HepG2 (cell line): ENCODE measurements at regions not wholly inside any gene's neighbourhood (a gene's known extent, or its start where the extent isn't known, plus 50 kb on each side); places are given as distances from the start of the nearest gene placed in this dataset.

ENCODE experiments used
- ATAC-seq: fragments of 200-7000 bp; cut with Tn5 transposase; 3 replicates; pipeline ENCODE4 v1.9.1; 2020; ENCODE audit warnings: mild to moderate bottlenecking, moderate library complexity
- BruUV-seq: library from RNA; stranded (reverse); fragments of 400-500 nt; replicated peaks from 2 replicates; lab custom pipeline; 2021; lab: Mats Ljungman, UMichigan
- CTCF ChIA-PET: fragments of 300-600 bp; formaldehyde crosslinking; extraction: SDS; loops from one replicate; lab custom pipeline; 2021; ENCODE audit warnings: low total read pairs, inconsistent platforms, low intra/inter-chr PET ratio; lab: Yijun Ruan, JAX
- POLR2A ChIA-PET: fragments of 350-600 bp; sonication (Branson Sonifier 250); formaldehyde crosslinking; loops from one replicate; lab custom pipeline; 2020; ENCODE audit warnings: antibody characterized with exemption, inconsistent platforms; lab: Yijun Ruan, JAX
- DNase-seq: peaks from one replicate; pipeline ENCODE4 v3.0.0-alpha.2; 2015; ENCODE audit warnings: low spot score
- FAIRE-seq: peaks from 3 replicates; lab custom pipeline; 2011; peaks lifted over from hg19 to GRCh38; lab: Jason Lieb, UNC
- H2AFZ ChIP-seq: one replicate; pipeline ENCODE4 v1.6.1; 2011; ENCODE audit warnings: low read length, inconsistent platforms
- H3K27ac ChIP-seq: fragments of 300-600 bp; 3 replicates; pipeline ENCODE4 v1.8.0; 2011; ENCODE audit warnings: mixed run types, mild to moderate bottlenecking, mixed read lengths, low read length, inconsistent platforms; ENCODE audit not compliant: insufficient read depth; ENCODE audit errors: extremely low read length
- H3K27me3 ChIP-seq, 2 experiments: fragments of 200-600 bp in 1 of 2; 2 replicates in 1 of 2; 3 replicates in 1 of 2; pipeline versions ENCODE4 v1.6.0 to v1.8.0; 2011; ENCODE audit warnings: low read length in 2 of 2, mild to moderate bottlenecking in 2 of 2, moderate library complexity in 2 of 2, inconsistent platforms in 1 of 2; ENCODE audit not compliant: insufficient read depth in 2 of 2, control insufficient read depth in 1 of 2
- H3K36me3 ChIP-seq, 2 experiments: fragments of 200-600 bp in 1 of 2; replicated peaks in 1 of 2; 2 replicates in 1 of 2; 3 replicates in 1 of 2; pipeline versions ENCODE4 v1.5.1 to v1.8.0; 2011; ENCODE audit warnings: low read length in 2 of 2, inconsistent platforms in 1 of 2; ENCODE audit not compliant: insufficient read depth in 2 of 2, control insufficient read depth in 1 of 2
- H3K4me1 ChIP-seq: 2 replicates; pipeline ENCODE4 v1.5.1; 2012; ENCODE audit warnings: low read length, inconsistent platforms; ENCODE audit not compliant: insufficient read depth
- H3K4me2 ChIP-seq: 2 replicates; pipeline ENCODE4 v1.6.0; 2011; ENCODE audit warnings: low read depth, low read length, inconsistent platforms
- H3K4me3 ChIP-seq, 3 experiments: fragments of 200-600 bp in 1 of 3; sonication (generic), shearing (Covaris generic) in 1 of 3; replicated peaks in 1 of 3; 2 replicates each; pipeline ENCODE4 v1.5.1; 2011 to 2016; ENCODE audit warnings: low read length in 3 of 3, inconsistent platforms in 2 of 3, low read depth in 2 of 3, mild to moderate bottlenecking in 2 of 3, control low read depth in 1 of 3, mixed read lengths in 1 of 3; ENCODE audit not compliant: insufficient read depth in 1 of 3
- H3K79me2 ChIP-seq: one replicate; pipeline ENCODE4 v1.6.1; 2011; ENCODE audit warnings: low read length, inconsistent platforms; ENCODE audit not compliant: insufficient read depth
- H3K9ac ChIP-seq: 2 replicates; pipeline ENCODE4 v1.6.0; 2011; ENCODE audit warnings: mild to moderate bottlenecking, low read depth, low read length, inconsistent platforms; ENCODE audit not compliant: insufficient read depth
- H3K9me3 ChIP-seq: 2 replicates; pipeline ENCODE4 v1.5.1; 2012; ENCODE audit warnings: mild to moderate bottlenecking, low read length
- H4K20me1 ChIP-seq: 2 replicates; pipeline ENCODE4 v1.6.0; 2011; ENCODE audit warnings: inconsistent platforms, mild to moderate bottlenecking, low read length, moderate library complexity; ENCODE audit not compliant: insufficient read depth
- FIP1L1 ChIP-seq: fragments of 200-400 bp; formaldehyde crosslinking; IDR thresholded peaks from 2 replicates; pipeline ENCODE4 v1.6.1; 2018; ENCODE audit warnings: low read depth, mild to moderate bottlenecking, low read length, moderate library complexity, borderline replicate concordance; ENCODE audit not compliant: insufficient read depth
- KAT8 ChIP-seq: IDR thresholded peaks from 2 replicates; pipeline ENCODE4 v1.6.1; 2016; ENCODE audit warnings: missing genetic modification reagents, missing compliant biosample characterization
- TRIM24 ChIP-seq: sonication (generic); formaldehyde crosslinking; IDR thresholded peaks from 2 replicates; pipeline ENCODE4 v1.8.0; 2022; ENCODE audit warnings: mild to moderate bottlenecking, missing genetic modification reagents
- ZFP36 ChIP-seq: fragments of 150-350 bp; IDR thresholded peaks from 2 replicates; pipeline ENCODE4 v1.6.1; 2018; ENCODE audit warnings: borderline replicate concordance, low read length, low read depth; ENCODE audit not compliant: partially characterized antibody
- ZNF253 ChIP-seq: sonication (generic); formaldehyde crosslinking; IDR thresholded peaks from 2 replicates; pipeline ENCODE4 v1.8.0; 2022; ENCODE audit warnings: mild to moderate bottlenecking, missing genetic modification reagents, borderline replicate concordance
- ZNF350 ChIP-seq: sonication (generic); formaldehyde crosslinking; IDR thresholded peaks from 2 replicates; pipeline ENCODE4 v1.4.0; 2020; ENCODE audit warnings: mild to moderate bottlenecking, low read depth, missing genetic modification reagents, borderline replicate concordance
- ZNF709 ChIP-seq: sonication (generic); formaldehyde crosslinking; IDR thresholded peaks from 2 replicates; pipeline ENCODE4 v1.5.0; 2020; ENCODE audit warnings: mild to moderate bottlenecking, missing genetic modification reagents
- ZNF839 ChIP-seq: sonication (generic); formaldehyde crosslinking; IDR thresholded peaks from 2 replicates; pipeline ENCODE4 v1.4.0; 2020; ENCODE audit warnings: missing genetic modification reagents, mild to moderate bottlenecking, borderline replicate concordance
- ZNF879 ChIP-seq: sonication (generic); formaldehyde crosslinking; IDR thresholded peaks from 2 replicates; pipeline ENCODE4 v1.8.1; 2023; ENCODE audit warnings: missing genetic modification reagents
- ZSCAN21 ChIP-seq: sonication (generic); formaldehyde crosslinking; IDR thresholded peaks from 2 replicates; pipeline ENCODE4 v1.8.0; 2022; ENCODE audit warnings: mild to moderate bottlenecking, missing genetic modification reagents, moderate library complexity, borderline replicate concordance
- WGBS: methylation state at CpG from one replicate; pipeline ENCODE4 v1.1.6; 2017; ENCODE audit warnings: low lambda C conversion rate; 5-methylcytosine and 5-hydroxymethylcytosine counted together
- in situ Hi-C: cut with HindIII; loops from 2 replicates; pipeline ENCODE4 v1.10.0; 2017; ENCODE audit warnings: low pct_unique_long_range_greater_than_20kb; ENCODE audit not compliant: extremely low pct_ligation_motif_present
- intact Hi-C: fragments of 100-400 bp; cut with micrococcal nuclease; formaldehyde crosslinking; loops from one replicate; pipeline ENCODE4 v1.10.0; 2022; ENCODE audit not compliant: unreplicated experiment
- TF ChIP-seq, protein P1 (sequence below): sonication (generic); formaldehyde crosslinking; conservative IDR thresholded peaks from 2 replicates; pipeline ENCODE4 v1.4.0; 2020; ENCODE audit warnings: missing genetic modification reagents
- TF ChIP-seq, protein P2 (sequence below): sonication (generic); formaldehyde crosslinking; IDR thresholded peaks from 2 replicates; pipeline ENCODE4 v1.5.0; 2020; ENCODE audit warnings: mild to moderate bottlenecking, missing genetic modification reagents

DNA sequence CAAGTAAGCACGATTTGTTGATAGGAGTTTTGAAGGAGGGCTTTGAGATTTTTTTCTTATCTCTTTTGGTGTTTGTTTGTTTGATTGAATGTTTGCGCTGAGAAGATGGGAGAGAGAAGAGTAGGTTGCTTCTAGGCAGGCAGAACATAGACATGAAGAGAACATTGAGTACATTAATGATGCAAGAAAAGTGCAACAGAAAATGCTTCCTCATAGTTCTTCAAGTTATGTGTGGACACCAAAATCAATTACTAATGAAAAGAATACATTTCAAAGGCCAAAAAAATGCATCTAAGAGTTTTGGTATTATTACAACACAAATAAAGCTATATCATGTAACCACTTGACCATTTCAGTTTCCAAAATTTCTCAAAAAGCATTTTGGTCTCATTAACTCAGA is 191.0 kb upstream of the PPARGC1A start (continued):
- TF ChIP-seq, protein P1, sequence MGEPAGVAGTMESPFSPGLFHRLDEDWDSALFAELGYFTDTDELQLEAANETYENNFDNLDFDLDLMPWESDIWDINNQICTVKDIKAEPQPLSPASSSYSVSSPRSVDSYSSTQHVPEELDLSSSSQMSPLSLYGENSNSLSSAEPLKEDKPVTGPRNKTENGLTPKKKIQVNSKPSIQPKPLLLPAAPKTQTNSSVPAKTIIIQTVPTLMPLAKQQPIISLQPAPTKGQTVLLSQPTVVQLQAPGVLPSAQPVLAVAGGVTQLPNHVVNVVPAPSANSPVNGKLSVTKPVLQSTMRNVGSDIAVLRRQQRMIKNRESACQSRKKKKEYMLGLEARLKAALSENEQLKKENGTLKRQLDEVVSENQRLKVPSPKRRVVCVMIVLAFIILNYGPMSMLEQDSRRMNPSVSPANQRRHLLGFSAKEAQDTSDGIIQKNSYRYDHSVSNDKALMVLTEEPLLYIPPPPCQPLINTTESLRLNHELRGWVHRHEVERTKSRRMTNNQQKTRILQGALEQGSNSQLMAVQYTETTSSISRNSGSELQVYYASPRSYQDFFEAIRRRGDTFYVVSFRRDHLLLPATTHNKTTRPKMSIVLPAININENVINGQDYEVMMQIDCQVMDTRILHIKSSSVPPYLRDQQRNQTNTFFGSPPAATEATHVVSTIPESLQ (CRISPR knock-in tag): no peak
- TF ChIP-seq ZNF350 (CRISPR knock-in tag) (no peak), ZSCAN21 (CRISPR knock-in tag) (no peak)

DNA sequence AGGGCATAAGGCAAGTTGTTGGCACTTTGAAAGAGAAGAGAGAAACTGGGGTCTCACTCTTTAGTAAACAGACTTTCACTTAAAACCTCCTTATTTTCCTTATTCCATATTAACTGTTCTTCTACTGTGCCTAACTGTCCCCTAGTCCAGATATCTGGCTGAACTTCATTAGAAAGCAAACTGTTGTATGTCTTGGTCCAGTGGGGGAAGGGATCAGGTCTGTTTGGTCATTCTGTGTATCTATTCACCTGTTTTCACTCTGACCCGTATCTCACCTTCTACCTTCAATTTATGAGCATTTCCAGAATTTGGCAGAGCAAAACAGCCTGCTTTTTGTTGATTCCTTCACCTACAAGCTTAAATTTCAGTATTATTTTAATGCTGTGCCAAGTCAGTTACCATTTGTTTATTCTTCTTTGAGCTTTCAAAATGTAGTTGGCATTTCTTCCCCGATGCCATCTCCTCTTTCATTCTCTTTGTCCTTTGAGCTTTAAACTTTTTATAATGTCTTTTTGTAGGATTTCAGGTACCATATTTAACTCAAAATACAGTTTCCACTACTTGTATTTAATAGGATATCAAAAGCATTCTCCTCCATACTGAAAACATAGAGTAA is 188.6 kb upstream of the PPARGC1A start:
- CTCF ChIA-PET: no interaction called here
- Histone ChIP-seq H3K27me3 (no peaks in the 10 kb centered on the region), H3K9ac (no peak overlapping the region), H3K79me2 (no peaks in the 10 kb centered on the region), H3K4me3 (no peak overlapping the region), H4K20me1 (no peaks in the 10 kb centered on the region), H3K9me3 (no peaks in the 10 kb centered on the region), H3K36me3 (no peaks in the 10 kb centered on the region), H2AFZ (no peak overlapping the region), H3K4me2 (no peak overlapping the region), H3K4me1 (no peaks in the 10 kb centered on the region), H3K27ac (no peak overlapping the region)
- no peak for FAIRE-seq
- TF ChIP-seq, protein P2, sequence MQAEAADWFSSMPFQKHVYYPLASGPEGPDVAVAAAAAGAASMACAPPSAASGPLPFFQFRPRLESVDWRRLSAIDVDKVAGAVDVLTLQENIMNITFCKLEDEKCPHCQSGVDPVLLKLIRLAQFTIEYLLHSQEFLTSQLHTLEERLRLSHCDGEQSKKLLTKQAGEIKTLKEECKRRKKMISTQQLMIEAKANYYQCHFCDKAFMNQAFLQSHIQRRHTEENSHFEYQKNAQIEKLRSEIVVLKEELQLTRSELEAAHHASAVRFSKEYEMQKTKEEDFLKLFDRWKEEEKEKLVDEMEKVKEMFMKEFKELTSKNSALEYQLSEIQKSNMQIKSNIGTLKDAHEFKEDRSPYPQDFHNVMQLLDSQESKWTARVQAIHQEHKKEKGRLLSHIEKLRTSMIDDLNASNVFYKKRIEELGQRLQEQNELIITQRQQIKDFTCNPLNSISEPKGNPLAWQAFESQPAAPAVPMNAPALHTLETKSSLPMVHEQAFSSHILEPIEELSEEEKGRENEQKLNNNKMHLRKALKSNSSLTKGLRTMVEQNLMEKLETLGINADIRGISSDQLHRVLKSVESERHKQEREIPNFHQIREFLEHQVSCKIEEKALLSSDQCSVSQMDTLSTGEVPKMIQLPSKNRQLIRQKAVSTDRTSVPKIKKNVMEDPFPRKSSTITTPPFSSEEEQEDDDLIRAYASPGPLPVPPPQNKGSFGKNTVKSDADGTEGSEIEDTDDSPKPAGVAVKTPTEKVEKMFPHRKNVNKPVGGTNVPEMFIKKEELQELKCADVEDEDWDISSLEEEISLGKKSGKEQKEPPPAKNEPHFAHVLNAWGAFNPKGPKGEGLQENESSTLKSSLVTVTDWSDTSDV: no peak
- TF ChIP-seq ZNF709 (CRISPR knock-in tag): no peak
- TF ChIP-seq TRIM24 (CRISPR knock-in tag): no peak
- no peak for TF ChIP-seq KAT8 (CRISPR knock-in tag)
- TF ChIP-seq ZFP36: no peak
- TF ChIP-seq ZNF253 (CRISPR knock-in tag): no peak
- no peak for TF ChIP-seq ZNF839 (CRISPR knock-in tag)
- TF ChIP-seq FIP1L1: no peak
- TF ChIP-seq ZNF879: no peak
- POLR2A ChIA-PET: no interaction called here
- no peak for DNase-seq
- no peak for ATAC-seq
- in situ Hi-C loops (no loop called here), intact Hi-C loops (no loop called here)
- BruUV-seq: no TSS peak
- 3% methylated on average over 2 of the region's 2 CpGs for WGBS
